Smooth muscle cell (in vitro differentiated cells): ENCODE measurements at regions not wholly inside any gene's neighbourhood (a gene's known extent, or its start where the extent isn't known, plus 50 kb on each side); places are given as distances from the start of the nearest gene placed in this dataset.

Experiments
- DNase-seq: peaks from one replicate; lab custom pipeline; 2025; ENCODE audit not compliant: unreplicated experiment; lab: John Stamatoyannopoulos, UW
- H2AFZ ChIP-seq: fragments of 200-600 bp; sonication (generic); 2 replicates; pipeline ENCODE4 v1.6.0; 2016; ENCODE audit warnings: antibody characterized with exemption, low read depth, mild to moderate bottlenecking
- H3F3A ChIP-seq: fragments of 200-600 bp; sonication (generic); 2 replicates; pipeline ENCODE4 v1.6.0; 2017; ENCODE audit warnings: antibody characterized with exemption, low read depth
- H3K27ac ChIP-seq: fragments of 200-600 bp; sonication (generic); 2 replicates; pipeline ENCODE4 v1.5.1; 2016; ENCODE audit warnings: low read depth, mild to moderate bottlenecking
- H3K27me3 ChIP-seq: fragments of 200-600 bp; sonication (generic); 2 replicates; pipeline ENCODE4 v1.6.1; 2016; ENCODE audit warnings: low read depth, mild to moderate bottlenecking
- H3K36me3 ChIP-seq: fragments of 200-600 bp; sonication (generic); 2 replicates; pipeline ENCODE4 v1.5.1; 2016; ENCODE audit warnings: low read depth
- H3K4me1 ChIP-seq: fragments of 200-600 bp; sonication (generic); 2 replicates; pipeline ENCODE4 v1.5.1; 2016; ENCODE audit warnings: low read depth
- H3K4me2 ChIP-seq: fragments of 200-600 bp; sonication (generic); 2 replicates; pipeline ENCODE4 v1.6.0; 2016; ENCODE audit warnings: mild to moderate bottlenecking
- H3K4me3 ChIP-seq: fragments of 200-600 bp; sonication (generic); 2 replicates; pipeline ENCODE4 v1.5.1; 2016; ENCODE audit warnings: mild to moderate bottlenecking
- H3K79me2 ChIP-seq: fragments of 200-600 bp; sonication (generic); 2 replicates; pipeline ENCODE4 v1.6.0; 2016; ENCODE audit warnings: low read depth, mild to moderate bottlenecking
- H3K9ac ChIP-seq: fragments of 200-600 bp; sonication (generic); 2 replicates; pipeline ENCODE4 v1.6.0; 2016; ENCODE audit warnings: low read depth
- H3K9me3 ChIP-seq: fragments of 200-600 bp; sonication (generic); replicated peaks from 2 replicates; pipeline ENCODE4 v1.5.1; 2016; ENCODE audit warnings: low read depth
- H4K20me1 ChIP-seq: fragments of 200-600 bp; sonication (generic); 2 replicates; pipeline ENCODE4 v1.6.0; 2016; ENCODE audit warnings: low read depth
- WGBS: methylation state at CpG from one replicate; pipeline ENCODE4 v1.1.7; 2016; ENCODE audit warnings: low lambda C conversion rate; 5-methylcytosine and 5-hydroxymethylcytosine counted together
- TF ChIP-seq, protein P1 (sequence below): fragments of 200-600 bp; sonication (generic); IDR thresholded peaks from 2 replicates; pipeline ENCODE4 v1.5.1; 2017; ENCODE audit warnings: borderline replicate concordance, mild to moderate bottlenecking, antibody characterized with exemption; ENCODE audit not compliant: insufficient read depth, poor library complexity, severe bottlenecking

DNA sequence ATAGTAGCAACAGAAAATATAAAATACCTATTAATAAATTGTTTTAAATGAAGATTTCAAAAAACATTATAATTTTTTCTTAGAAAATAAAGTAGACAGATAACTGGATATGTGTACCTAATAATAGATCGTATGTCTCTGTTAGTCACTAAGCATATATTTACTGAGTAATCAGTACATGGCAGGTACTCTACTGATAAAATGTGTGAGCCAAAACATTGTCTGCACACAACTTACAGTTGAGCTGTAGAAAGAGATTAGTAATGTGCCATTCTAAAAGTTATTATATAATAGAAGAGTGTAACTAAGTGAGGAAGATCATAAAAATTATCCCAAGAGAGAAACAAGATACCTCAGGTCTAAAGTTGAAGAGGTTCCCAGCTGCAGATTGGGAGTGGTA is 929.9 kb upstream of the EPHA7 start:
- Histone ChIP-seq H3K4me1 (no peaks in the 10 kb centered on the region), H3K79me2 (no peaks in the 10 kb centered on the region), H2AFZ (no peak overlapping the region), H3K4me3 (no peak overlapping the region), H3K9ac (no peak overlapping the region), H3K36me3 (no peaks in the 10 kb centered on the region), H3F3A (no peaks in the 10 kb centered on the region), H3K4me2 (no peak overlapping the region), H3K9me3 (no peaks in the 10 kb centered on the region), H3K27me3 (peaks cover 3% of the 10 kb centered on the region), H3K27ac (no peak overlapping the region), H4K20me1 (no peaks in the 10 kb centered on the region)
- DNase-seq = no peak
- 83% methylated on average over 1 of the region's 1 CpG for WGBS
- TF ChIP-seq, protein P1, sequence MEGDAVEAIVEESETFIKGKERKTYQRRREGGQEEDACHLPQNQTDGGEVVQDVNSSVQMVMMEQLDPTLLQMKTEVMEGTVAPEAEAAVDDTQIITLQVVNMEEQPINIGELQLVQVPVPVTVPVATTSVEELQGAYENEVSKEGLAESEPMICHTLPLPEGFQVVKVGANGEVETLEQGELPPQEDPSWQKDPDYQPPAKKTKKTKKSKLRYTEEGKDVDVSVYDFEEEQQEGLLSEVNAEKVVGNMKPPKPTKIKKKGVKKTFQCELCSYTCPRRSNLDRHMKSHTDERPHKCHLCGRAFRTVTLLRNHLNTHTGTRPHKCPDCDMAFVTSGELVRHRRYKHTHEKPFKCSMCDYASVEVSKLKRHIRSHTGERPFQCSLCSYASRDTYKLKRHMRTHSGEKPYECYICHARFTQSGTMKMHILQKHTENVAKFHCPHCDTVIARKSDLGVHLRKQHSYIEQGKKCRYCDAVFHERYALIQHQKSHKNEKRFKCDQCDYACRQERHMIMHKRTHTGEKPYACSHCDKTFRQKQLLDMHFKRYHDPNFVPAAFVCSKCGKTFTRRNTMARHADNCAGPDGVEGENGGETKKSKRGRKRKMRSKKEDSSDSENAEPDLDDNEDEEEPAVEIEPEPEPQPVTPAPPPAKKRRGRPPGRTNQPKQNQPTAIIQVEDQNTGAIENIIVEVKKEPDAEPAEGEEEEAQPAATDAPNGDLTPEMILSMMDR = no peak

DNA sequence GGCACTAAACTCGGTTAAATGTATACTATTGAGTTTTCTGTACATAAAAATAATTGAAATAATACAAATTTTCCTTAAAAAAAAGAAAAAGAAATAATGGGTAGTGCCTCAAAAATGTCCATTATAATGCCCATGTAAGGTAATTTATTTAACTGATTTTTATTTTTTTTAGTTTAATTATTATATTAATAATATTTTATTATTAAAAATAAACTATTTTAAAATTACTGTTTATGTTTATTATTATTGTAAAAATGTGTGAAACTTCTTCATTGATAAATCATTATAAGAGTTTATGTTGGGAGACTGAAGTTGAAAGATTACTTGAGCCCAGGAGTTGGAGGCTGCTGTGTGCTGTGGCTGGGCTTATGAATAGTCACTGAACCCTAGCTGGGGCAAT is 925.5 kb upstream of the EPHA7 start:
- Histone ChIP-seq H3K79me2 (no peaks in the 10 kb centered on the region), H3K9me3 (no peaks in the 10 kb centered on the region), H3K4me3 (no peak overlapping the region), H3K27ac (no peak overlapping the region), H3K27me3 (no peaks in the 10 kb centered on the region), H3K4me2 (no peak overlapping the region), H4K20me1 (no peaks in the 10 kb centered on the region), H3K36me3 (no peaks in the 10 kb centered on the region), H3K9ac (no peak overlapping the region), H2AFZ (no peak overlapping the region), H3F3A (no peaks in the 10 kb centered on the region), H3K4me1 (peaks cover 8% of the 10 kb centered on the region)
- 100% methylated on average over 1 of the region's 1 CpG for WGBS
- TF ChIP-seq, protein P1 = no peak
- no peak for DNase-seq

DNA sequence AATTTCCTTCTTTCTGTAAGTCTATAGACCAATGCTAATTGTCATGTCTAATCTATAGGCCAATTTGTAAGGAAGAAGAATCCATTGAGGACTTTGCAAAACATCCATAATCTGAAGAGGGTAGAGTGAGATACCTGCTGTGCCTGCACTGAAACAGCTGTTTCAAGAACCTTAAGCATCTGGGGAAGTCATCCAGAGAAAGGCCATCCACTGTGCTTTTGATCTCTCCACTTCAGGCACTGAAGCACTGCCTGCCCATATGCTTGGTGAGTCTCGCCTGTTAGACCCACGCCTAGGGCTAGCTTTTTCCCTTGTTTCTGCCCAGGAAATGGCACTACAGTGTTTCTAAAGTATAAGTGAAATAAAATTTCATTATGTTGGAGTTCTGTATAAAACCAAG is 921.8 kb upstream of the EPHA7 start:
- no peak overlapping the region for H3K4me2 ChIP-seq
- DNase-seq = no peak
- no peak overlapping the region for H3K4me3 ChIP-seq
- H3K4me1 ChIP-seq = peaks cover 8% of the 10 kb centered on the region
- no peaks in the 10 kb centered on the region for H3K36me3 ChIP-seq
- no peak overlapping the region for H3K9ac ChIP-seq
- H3K27ac ChIP-seq = no peak overlapping the region
- no peaks in the 10 kb centered on the region for H3K27me3 ChIP-seq
- H3K9me3 ChIP-seq = no peaks in the 10 kb centered on the region
- WGBS = 80% methylated on average over 2 of the region's 2 CpGs
- no peaks in the 10 kb centered on the region for H3F3A ChIP-seq
- no peaks in the 10 kb centered on the region for H3K79me2 ChIP-seq
- no peak overlapping the region for H2AFZ ChIP-seq
- no peaks in the 10 kb centered on the region for H4K20me1 ChIP-seq
- TF ChIP-seq, protein P1 = no peak

DNA sequence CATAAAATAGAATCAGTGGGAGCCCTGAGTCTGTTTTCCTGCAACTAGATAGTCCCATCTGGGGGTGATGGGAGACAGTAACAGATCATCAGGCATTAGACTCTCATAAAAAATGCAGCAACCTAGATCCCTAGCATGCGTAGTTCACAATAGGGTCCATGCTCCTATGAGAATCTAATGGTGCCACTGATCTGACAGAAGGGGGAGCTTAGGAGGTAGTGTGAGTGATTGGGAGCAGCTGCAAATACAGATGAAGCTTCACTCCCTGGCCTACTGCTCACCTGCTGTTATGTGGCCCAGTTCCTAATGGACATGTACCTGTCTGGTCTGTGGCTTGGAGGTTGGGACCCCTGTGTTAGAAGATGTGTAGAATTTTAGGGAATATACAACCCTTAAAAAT is 904.5 kb upstream of the EPHA7 start:
- Histone ChIP-seq H3F3A (no peaks in the 10 kb centered on the region), H3K79me2 (no peaks in the 10 kb centered on the region), H3K4me1 (no peaks in the 10 kb centered on the region), H2AFZ (no peak overlapping the region), H3K27ac (no peak overlapping the region), H3K4me3 (no peak overlapping the region), H3K9ac (no peak overlapping the region), H3K27me3 (no peaks in the 10 kb centered on the region), H3K4me2 (no peak overlapping the region), H3K36me3 (no peaks in the 10 kb centered on the region), H3K9me3 (no peaks in the 10 kb centered on the region), H4K20me1 (no peaks in the 10 kb centered on the region)
- TF ChIP-seq, protein P1 = peak; percentile 9
- WGBS = 88% methylated on average over 1 of the region's 1 CpG
- no peak for DNase-seq
